IPS-NIHi7 (cell line): ENCODE measurements at regions not wholly inside any gene's neighbourhood (a gene's known extent, or its start where the extent isn't known, plus 50 kb on each side); places are given as distances from the start of the nearest gene placed in this dataset.

Experiments used
- DNase-seq: peaks from one replicate; pipeline ENCODE4 v3.0.0; 2012; ENCODE audit warnings: mixed read lengths; ENCODE audit errors: extremely low spot score

DNA sequence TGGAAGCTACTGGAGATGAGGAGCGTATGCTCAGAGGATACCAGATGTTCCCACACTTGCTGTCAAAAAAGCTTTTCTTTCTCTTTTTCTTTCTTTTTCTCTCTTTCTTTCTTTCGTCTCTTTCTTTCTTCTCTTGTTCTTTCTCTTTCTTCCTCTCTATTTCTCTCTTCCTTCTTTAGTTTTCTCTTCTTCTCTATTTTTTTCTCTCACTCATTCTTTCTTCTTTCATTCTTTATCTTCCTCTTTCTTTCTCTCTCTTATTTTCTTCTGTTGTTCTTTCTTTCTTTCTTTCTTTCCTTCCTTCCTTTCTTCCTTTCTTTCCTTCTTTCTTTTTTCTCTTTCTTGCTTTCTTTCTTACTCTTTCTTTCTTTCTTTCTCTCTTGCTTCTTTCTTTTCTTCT is 457.6 kb downstream of the CMPK2 start:
- DNase-seq, result no peak

DNA sequence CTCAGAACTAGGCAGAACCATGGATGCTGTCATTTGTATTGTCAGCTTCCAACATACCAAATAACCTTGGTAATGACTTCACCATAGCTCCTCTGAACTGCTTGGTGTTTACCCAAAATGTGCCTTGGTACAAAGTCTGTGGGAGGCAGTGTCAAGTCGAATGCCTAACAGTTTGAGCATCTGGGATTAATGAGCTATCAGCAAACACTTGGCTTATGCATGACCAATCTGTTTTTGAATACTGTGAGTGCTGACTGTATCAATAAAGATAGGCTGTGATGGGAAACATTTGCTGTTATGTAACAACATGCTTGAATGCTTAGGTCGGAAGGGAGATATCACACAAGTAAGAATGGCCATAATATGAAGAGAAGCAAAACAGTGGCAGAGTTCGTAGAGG is 455.4 kb downstream of the CMPK2 start:
- no peak for DNase-seq

DNA sequence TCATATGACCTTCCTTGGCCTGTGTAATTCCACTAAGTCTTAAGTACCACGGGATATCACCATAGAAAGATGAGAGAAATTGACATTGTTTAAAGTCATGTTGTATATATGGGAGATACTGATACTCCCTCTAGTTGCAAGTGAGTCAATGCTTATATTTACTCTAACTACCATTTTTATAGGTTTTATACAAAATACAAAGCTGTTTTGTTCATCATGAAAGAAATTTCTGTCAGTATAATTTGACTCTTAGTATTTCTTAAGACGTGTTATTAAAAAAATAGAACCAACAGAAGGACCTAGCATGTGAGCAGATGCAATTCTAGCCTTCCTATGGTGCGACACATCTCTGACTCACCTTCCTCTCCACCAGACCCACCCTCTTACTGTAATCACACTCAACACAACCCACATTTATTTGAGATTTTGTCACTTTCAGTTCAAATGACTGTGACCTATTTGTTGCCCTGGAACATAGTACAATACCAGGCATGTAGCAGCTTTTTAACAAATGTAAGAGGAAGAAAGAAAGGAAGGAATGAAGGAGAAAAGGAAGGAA is 453.1 kb downstream of the CMPK2 start:
- DNase-seq, result no peak

DNA sequence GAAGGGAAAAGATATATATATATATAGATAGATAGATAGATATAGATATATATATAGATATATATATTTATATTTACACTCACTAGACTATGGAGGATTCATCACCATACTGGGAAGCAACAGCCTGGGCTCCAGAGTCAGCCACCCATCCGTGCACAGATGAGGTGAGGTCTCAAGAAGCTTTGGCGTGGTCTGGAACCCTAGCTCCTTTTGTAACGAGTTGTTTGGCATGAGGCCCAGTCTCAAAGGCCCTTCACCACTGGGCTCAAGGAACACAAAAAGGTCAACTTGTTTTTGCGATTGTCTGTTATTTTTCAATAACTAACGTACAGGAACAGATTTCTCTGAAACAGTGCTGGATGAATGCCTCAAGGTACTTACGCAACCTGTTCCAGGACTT is 448.7 kb downstream of the CMPK2 start:
- DNase-seq, result no peak

DNA sequence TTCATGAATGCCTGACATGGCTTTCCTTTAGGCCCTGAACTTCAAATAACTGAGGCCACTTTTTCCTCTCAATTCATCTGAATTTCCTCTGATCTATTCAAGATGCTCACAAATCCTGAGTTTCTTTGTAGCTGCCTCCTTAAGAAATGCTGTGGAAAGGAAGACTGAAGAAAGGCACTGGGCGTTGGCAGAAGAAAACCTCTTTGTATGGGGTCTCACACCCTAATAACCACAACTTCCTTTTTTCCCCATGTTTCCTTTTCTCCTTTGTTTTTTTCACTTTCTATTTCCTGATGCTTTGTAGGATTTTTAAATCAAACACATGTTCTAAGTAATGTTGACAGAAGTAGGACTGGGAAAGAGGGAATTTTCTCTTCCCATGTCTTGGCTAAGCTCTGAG is 447.4 kb downstream of the CMPK2 start:
- DNase-seq, result no peak

DNA sequence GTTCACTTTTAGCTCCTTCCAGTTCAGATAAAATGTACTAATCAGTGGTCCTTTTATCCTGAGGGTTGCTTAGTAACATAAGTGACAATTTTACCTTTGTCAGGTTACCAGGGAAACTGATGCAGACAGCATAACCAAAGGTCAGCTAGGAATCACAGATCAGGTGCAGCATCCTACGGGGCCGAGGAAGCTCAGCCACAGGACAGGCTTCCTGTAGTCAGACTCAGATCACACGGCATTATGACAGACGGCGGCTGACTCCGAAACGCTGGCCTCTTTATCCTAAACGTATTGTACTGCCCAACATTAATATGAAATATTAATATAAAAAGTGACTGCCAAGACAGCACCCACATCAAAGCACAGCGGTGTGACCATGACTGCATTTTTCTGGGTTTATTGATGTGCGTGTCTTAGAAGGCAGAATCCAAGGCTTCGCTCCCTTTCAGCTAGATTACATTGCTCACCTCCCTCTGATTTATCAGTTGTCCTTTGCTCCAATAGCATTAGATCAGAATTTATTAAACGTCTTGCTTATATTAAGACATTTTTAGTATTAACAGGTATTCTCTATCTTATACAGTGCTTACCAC is 444.5 kb downstream of the CMPK2 start:
- no peak for DNase-seq

DNA sequence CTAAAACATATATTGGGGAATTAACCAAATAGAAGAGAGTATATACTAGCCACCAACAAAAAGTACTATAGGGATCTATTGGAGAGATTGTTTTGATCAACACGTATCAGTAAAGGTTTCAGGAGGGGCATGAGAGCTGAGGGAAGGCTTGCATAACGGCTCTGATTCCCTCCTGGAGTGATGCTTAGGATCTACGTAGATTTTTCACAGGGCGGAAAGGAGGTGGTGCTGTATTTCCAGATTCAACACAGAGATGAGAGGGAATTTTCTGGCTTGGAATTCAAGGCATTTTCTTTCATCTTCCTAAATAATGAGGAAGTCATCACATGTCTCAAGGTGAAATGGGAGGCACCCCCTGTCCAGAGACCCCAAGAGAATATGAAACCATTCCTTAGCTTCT is 443.8 kb downstream of the CMPK2 start:
- no peak for DNase-seq

DNA sequence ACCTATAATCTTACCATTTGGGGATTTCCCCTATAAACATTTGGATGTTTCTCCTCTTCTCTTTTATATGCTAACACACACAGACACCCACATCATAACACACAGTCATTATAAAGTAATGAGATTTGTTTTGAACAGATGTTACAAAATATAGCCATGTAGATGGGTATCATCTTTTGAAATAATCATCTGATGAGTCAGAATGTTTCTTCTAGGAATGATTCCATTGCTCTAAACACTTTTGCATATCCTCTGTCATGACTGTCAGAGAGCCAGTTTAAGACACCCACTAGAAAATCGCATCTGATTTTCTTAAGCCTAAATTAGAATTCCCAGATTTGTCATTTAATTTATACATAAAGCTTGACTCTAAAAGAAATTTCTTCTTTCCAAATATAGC is 442.6 kb downstream of the CMPK2 start:
- DNase-seq, result no peak

DNA sequence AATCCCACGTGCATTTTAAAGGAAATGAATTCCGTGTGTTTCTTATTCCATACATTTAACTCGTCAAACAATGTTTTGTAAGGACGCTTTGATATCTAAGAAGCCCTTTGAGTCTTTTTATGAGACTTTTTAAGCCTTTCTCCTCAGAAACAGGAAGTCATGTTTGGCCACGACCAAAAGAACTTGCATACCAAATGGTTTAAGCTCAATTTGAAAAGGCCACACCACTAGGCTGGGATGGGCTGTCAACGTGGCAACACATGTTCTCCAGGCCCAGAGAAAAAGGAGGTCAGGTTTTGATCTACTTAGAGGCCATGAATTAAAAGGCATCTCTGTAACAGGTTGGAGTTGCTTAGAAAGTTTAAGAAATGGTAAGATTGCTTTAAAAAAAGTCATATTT is 441.8 kb downstream of the CMPK2 start:
- DNase-seq, result no peak

DNA sequence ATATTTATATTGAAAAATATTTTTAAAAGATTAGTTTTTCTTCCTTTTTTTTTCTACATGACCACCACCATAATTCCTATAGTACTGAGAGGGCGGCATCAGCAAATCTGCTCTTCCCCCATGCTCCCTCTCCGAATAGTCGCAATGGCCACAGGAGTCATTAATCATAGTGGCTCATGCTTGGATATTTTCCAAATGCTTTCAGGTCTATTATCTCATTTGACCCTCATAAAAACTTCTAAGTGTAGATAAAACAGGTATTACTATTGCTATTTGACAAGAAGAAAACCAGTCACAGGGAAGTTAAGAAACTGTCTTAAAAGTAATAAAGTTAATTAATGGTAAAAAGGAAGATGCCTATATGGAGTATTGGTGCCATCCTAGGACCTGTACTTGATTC is 440.7 kb downstream of the CMPK2 start:
- DNase-seq, result no peak

DNA sequence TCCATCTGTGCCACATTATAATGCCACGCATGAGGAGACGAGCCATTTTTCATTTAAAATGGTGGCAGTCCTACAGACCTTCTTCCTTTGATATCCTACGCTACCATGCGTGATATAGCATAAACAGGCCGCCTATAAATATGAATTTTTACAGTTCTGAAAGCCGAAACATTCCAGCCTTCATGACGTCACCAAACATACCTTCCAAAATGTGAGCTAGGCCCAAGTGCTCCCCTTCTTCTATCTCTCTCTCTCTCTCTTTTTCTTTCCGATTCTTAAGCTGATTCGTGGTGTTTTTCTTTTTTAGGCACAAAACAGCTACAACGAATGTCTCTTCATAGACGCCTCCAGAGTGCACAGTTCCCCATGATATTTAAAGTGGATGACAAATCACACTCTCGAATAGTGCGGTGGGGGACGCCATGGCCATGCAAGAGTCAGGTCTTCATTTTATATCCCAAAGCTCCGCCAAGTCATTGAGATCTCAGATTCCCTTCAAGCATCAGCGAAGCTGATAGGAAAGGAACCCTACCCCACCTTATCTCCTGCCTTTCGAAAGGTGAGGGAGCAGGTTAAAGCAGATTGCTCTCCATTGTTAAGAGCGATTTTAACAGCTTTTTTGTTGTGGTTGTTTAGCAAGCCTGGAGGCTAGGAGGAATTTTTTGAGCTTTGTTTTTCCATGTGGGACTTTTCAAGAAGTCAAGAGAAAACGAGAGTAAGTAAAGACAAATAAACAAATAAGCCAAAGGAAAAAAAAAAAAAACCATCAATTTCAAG is 436.3 kb downstream of the CMPK2 start:
- peak; percentile 11 for DNase-seq

DNA sequence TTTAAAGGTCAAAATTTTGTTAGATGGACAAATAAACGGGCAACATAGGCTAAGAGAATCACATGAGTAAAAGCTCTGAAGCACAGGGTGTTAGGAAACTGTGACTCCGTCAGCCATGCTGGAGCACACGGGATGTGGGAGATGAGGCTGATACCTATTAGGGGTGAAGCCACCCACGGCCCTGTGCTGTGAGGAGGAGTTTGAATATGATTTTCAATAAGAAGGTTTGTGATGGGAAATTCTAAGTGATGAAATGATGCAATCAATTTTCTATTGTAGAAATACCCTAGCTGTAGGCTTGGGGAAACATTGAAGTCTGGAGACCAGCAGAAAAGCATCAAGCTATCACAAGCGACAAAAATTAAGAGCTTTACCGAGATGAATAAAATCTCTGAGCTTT is 431.3 kb downstream of the CMPK2 start:
- no peak for DNase-seq

DNA sequence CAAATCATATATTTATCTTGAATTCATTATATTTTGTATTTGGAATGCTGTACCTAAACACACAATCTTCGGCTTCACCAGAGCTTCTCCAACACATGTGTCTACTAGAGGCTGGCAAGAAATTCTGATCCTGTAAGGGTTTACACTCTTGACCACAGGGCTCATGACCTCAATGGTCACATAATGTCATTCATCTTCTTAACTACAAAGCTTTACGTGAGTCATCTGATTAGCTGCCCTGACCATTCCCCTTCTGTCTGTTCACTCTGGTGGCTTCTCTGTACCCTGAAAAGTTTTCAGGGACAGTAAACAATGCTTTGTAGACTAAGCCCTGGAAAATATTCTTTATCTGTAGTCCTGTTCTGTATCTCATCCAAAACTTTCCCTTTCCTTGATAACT is 423.9 kb downstream of the CMPK2 start:
- DNase-seq, result no peak

DNA sequence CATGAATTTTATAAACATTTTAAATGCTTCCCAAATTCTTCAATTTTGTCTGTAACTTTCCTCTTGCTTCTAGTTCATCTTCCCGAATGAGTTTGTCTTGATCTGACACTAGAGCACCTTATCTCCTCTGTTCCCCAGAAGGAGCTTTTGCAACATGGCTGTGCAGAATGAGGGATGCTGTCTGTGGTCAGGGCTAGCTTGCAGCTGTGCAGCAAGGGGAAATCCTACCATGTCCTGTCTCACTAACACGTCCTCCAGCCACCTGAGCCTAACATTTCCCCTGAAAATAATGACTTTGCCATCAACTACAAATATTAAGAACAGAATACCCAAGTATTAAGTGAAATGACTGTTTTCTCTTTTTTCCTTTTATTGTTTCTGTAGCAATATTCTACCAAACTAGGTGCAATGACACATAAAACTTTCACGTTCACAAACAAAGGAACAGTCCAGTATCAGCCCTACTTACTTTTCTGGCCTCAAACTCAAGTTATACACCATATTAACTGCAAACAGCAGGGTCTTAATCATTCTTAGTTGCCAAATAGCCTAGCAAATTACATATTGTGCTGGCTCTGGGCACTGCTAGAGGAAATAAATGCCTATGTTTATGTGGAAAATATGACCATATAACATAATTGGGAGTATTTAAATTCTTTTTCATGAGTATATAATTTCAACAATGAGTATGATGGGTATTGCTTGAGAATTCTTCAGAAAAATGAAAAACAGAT is 423.3 kb downstream of the CMPK2 start:
- no peak for DNase-seq

DNA sequence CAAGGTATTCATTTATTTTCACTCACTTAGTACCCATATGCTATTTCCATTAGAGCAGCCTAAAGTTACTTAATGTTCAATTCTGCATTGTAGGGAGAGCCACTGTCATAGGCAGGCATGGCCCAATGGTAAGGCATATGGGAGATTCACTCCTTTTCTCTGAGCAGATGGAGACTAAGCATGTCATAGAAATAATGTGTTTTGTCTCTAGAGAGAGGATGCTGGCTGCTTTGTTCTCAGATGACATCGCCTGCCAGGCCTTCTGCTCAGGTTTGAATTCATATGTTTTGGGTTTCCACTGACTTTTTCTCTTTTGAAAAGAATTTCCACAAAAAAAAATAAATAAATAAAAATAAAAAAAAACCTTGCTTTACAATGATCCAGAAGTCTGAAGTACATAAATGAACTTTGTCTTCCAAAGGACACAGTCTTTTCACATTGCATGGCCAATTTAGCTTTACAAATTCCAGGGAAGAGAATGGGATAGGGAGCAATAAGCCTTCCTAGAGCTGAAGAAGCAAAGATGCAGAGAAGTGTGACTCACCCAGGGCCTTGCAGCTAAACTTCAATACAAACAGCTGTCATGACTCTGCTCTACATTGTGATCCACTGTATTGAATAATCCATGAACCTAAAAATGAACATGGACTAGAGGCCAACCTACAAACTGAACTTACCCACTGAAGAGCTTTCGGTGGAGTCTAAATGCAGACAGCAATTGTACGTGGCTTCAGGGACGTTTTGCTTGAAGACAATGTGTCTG is 422.5 kb downstream of the CMPK2 start:
- no peak for DNase-seq

DNA sequence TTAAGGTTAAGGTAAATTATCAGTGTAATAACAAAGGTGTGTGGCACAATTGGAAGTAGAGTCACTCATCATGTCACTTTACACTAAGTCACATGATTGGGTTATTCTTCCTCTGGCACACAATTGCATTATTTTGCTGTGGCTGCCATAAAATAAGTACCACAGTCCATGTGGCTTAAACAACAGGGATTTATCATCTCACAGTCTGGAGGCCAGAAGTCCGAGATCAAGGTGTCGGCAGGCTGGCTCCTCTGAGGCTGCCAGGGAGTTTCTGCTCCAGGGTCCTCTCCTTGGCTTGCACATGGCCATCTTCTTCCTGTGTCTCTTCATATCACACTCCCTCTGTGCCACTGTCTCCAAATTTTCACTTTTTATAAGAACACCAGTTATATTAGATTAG is 421.2 kb downstream of the CMPK2 start:
- DNase-seq, result no peak

DNA sequence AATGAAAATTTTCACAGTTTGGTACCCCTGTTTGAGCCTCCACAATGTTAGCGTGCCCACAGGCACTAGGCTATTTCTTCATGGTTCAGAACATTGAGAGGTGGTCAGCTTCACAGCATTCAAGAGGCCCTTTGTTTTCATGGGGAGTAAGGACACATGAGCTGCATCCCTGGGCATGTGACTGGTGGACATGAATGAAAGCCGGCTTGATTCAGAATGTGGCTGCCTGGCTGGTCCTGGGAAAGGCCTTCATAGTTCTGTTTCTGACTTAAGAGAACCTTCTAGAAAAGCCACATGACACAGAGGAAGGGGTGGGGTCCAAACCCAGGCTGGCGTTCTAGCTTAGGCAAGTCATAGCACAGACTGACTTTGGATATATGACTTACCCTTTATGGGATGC is 420.6 kb downstream of the CMPK2 start:
- DNase-seq, result no peak

DNA sequence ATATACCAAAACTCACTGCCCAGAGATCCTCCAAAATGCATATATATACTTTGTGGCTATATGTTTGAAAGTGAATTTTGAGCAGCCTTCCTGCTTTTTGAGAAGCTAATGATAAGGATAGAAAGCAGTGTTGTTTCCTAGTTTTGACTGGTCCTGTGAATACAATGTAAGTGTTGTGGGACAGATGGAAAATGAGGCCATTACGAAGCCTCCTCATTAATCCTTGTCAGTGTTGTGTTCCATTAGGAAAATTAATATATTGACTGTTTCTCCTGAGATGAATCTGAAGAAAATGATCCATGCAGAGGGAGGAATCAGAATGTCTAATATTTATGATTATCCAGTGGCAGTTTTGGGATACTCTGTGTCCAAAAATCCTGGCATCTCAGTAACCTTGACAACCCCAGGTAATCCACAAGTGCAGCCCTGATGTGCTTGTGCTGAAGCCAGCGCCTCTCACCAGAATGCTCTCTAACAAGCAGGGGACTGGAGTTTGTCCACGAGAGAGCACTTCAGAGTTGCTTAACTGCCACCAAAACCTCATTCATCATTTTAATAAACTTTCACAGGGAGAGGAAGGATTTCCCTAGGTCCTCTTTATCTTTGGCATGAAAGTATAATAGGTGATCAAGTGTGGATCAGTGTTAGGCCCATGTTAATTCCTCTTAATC is 418.6 kb downstream of the CMPK2 start:
- DNase-seq, result no peak

DNA sequence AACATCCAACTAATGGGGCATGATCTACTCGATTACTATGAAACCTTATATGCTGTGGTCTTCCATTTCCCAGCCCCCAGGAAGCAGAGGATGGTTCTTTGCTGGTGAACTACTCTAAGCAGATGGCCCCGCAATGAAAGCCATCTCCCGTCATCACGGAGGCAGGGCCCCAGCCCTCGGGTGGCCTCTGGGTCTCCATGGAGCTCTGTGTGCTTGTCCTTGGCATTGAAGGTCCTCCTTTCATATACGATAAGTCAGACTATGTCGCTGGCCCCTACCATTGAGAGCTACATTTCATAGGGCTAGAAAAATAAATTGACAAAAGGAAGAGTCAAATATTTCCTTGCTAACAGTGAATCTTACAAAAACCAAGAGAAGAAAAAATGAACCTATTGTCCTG is 416.8 kb downstream of the CMPK2 start:
- no peak for DNase-seq

DNA sequence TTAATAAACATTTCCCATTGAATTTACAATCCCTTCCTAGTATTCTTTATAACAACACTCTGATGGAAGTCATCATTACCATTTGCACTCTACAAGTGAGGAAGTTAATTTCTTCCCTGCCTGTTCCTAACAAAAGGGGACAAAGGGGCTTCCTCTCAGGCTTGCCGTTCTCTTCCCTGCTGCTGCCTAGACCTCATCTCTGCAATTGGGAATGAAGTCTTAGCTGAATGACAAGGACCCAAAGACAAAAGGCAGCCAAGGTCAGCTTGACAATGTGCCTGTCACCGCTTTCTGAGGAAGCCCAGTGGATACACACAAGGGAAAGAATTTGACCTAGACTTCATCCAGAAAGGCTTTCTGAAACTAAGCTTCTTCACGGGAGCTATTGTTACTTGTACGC is 416.4 kb downstream of the CMPK2 start:
- no peak for DNase-seq

DNA sequence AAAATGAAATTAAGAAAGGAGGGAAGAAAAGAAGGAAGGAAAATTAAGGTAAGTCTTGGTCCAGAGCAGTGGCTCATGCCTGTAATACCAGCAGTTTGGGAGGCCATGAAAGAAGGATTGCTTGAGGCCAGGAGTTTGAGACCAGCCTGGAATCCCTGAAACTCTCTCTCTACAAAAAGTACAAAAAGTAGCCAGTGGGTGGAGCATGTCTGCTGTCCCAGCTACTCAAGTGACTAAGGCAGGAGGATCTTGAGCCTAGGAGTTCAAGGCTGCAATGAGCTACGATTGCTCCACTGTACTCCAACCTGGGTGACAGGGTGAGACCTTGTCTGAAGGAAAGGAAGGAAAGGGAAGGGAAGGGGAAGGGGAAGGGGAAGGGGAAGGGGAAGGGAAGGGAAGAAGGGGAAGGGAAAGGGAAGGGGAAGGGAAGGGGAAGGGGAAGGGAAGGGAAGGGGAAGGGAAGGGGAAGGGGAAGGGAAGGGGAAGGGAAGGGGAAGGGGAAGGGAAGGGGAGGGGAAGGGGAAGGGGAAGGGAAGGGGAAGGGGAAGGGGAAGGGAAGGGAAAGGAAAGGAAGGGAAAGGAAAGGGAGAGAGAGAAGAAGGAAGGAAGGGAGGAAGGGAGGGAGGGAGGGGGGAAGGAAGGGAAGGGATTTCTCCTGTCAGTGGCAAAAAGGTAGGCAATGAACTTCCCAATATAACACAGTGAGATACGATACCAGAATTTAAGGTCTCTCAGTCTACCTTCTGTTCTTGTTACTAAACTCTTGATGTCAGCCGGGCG is 412.8 kb downstream of the CMPK2 start:
- no peak for DNase-seq
